Sigmoid colon (tissue), 6 donors: ENCODE measurements at regions not wholly inside any gene's neighbourhood (a gene's known extent, or its start where the extent isn't known, plus 50 kb on each side); places are given as distances from the start of the nearest gene placed in this dataset.

Source experiments
- DNase-seq: peaks from one replicate; pipeline ENCODE4 v3.0.0-alpha.2; 2019
- H3K27ac ChIP-seq, 4 donors: fragments of 200-600 bp; sonication (generic); one replicate each; pipeline ENCODE4 v1.5.1; 2016 to 2019; ENCODE audit warnings: mild to moderate bottlenecking in 1 of 4
- H3K27me3 ChIP-seq, 3 donors: fragments of 200-600 bp; sonication (generic); one replicate each; pipeline ENCODE4 v1.5.1; 2019; ENCODE audit warnings: mild to moderate bottlenecking in 1 of 3
- H3K36me3 ChIP-seq, 4 donors: fragments of 200-600 bp; sonication (generic); one replicate each; pipeline ENCODE4 v1.5.1; 2016 to 2019
- H3K4me1 ChIP-seq, 4 donors: fragments of 200-600 bp; sonication (generic); one replicate each; pipeline ENCODE4 v1.5.1; 2017 to 2019
- H3K4me3 ChIP-seq, 4 donors: fragments of 200-600 bp; sonication (generic); one replicate each; pipeline ENCODE4 v1.5.1; 2017 to 2019; ENCODE audit warnings: mild to moderate bottlenecking in 2 of 4, moderate library complexity in 1 of 4
- H3K9me3 ChIP-seq, 4 donors: fragments of 200-600 bp in 3 of 4; sonication (generic) in 3 of 4; one replicate each; pipeline versions ENCODE4 v1.5.1 to v1.6.1; 2013 to 2019
- CTCF ChIP-seq, 4 experiments: fragments of 450-650 bp in 3 of 4; fragments of 200-600 bp in 1 of 4; IDR thresholded peaks; one replicate each; pipeline ENCODE4 v1.5.1; 2016 to 2019; ENCODE audit warnings: antibody characterized with exemption in 4 of 4, mild to moderate bottlenecking in 3 of 4, moderate library complexity in 2 of 4
- EP300 ChIP-seq, 4 donors: sonication (generic); formaldehyde crosslinking; IDR thresholded peaks; one replicate each; pipeline ENCODE4 v1.6.1; 2017; ENCODE audit warnings: antibody characterized with exemption in 4 of 4
- POLR2A ChIP-seq, 2 donors: fragments of 450-650 bp; IDR thresholded peaks; one replicate each; pipeline ENCODE4 v1.6.1; 2016; ENCODE audit warnings: antibody characterized with exemption in 2 of 2, mild to moderate bottlenecking in 2 of 2, moderate library complexity in 2 of 2
- POLR2AphosphoS5 ChIP-seq, 4 donors: sonication (generic); formaldehyde crosslinking; IDR thresholded peaks; one replicate each; pipeline ENCODE4 v1.6.1; 2017; ENCODE audit warnings: antibody characterized with exemption in 4 of 4
- WGBS, 2 donors: extraction: QIAGEN DNeasy Blood & Tissue Kit; methylation state at CpG; one replicate each; pipeline ENCODE4 v1.1.7; 2013; 5-methylcytosine and 5-hydroxymethylcytosine counted together
- intact Hi-C: fragments of 100-400 bp; cut with DNase I; formaldehyde crosslinking; loops from one replicate; pipeline ENCODE4 v1.15.1; 2023
- donor health status: healthy with polysubstance abuse.
- donor health status: healthy.

GRCh38 chr1:192438737-192439136 lies 121.9 kb downstream of the RGS21 start:
- 45 to 70% methylated on average over 3 of the region's 3 CpGs for WGBS, 2 donors
- intact Hi-C loops, result no loop called here
- Histone ChIP-seq H3K27ac (no peak overlapping the region), H3K9me3 (no peaks in the 10 kb centered on the region), H3K4me1 (no peaks in the 10 kb centered on the region), H3K4me3 (no peak overlapping the region), H3K27me3 (no peaks in the 10 kb centered on the region), H3K36me3 (no peaks in the 10 kb centered on the region)
- DNase-seq, result no peak
- no peak for TF ChIP-seq CTCF (IDR thresholded peaks at IDR 0.05)
- TF ChIP-seq EP300 (IDR thresholded peaks at IDR 0.05), result no peak
- no peak for TF ChIP-seq POLR2A (IDR thresholded peaks at IDR 0.05)
- TF ChIP-seq POLR2AphosphoS5 (IDR thresholded peaks at IDR 0.05), result no peak

GRCh38 chr1:192439373-192440025 lies 122.7 kb downstream of the RGS21 start:
- Histone ChIP-seq H3K4me1 (no peaks in the 10 kb centered on the region), H3K27ac (no peak overlapping the region), H3K36me3 (no peaks in the 10 kb centered on the region), H3K9me3 (no peaks in the 10 kb centered on the region), H3K4me3 (no peak overlapping the region), H3K27me3 (no peaks in the 10 kb centered on the region)
- 67 to 76% methylated on average over 6 of the region's 6 CpGs for WGBS, 2 donors
- TF ChIP-seq POLR2AphosphoS5 (IDR thresholded peaks at IDR 0.05) (no peak), POLR2A (IDR thresholded peaks at IDR 0.05) (no peak), EP300 (IDR thresholded peaks at IDR 0.05) (no peak), CTCF (IDR thresholded peaks at IDR 0.05) (no peak)
- DNase-seq, result no peak
- intact Hi-C loops, result no loop called here

- no peak for DNase-seq
- Histone ChIP-seq H3K27me3 (no peaks in the 10 kb centered on the region), H3K9me3 (no peaks in the 10 kb centered on the region), H3K4me3 (no peak overlapping the region), H3K27ac (no peak overlapping the region), H3K36me3 (no peaks in the 10 kb centered on the region), H3K4me1 (no peaks in the 10 kb centered on the region)
- TF ChIP-seq POLR2AphosphoS5 (IDR thresholded peaks at IDR 0.05) (no peak), EP300 (IDR thresholded peaks at IDR 0.05) (no peak)
- 67 to 81% methylated on average over 3 of the region's 3 CpGs for WGBS, 2 donors
- intact Hi-C loops, result no loop called here
These were observed 124.7 kb downstream of the RGS21 start for GRCh38 chr1:192441492-192441891.

- DNase-seq, result no peak
- Histone ChIP-seq H3K27ac (no peak overlapping the region), H3K27me3 (no peaks in the 10 kb centered on the region), H3K4me3 (no peak overlapping the region), H3K36me3 (no peaks in the 10 kb centered on the region), H3K4me1 (no peaks in the 10 kb centered on the region), H3K9me3 (no peaks in the 10 kb centered on the region)
- TF ChIP-seq POLR2A (IDR thresholded peaks at IDR 0.05), result no peak
- TF ChIP-seq EP300 (IDR thresholded peaks at IDR 0.05), result no peak
- no peak for TF ChIP-seq POLR2AphosphoS5 (IDR thresholded peaks at IDR 0.05)
- no peak for TF ChIP-seq CTCF (IDR thresholded peaks at IDR 0.05)
- intact Hi-C loops, result no loop called here
- 49 to 61% methylated on average over 2 of the region's 2 CpGs for WGBS, 2 donors
These were observed 125.9 kb downstream of the RGS21 start for GRCh38 chr1:192442736-192443135.

- Histone ChIP-seq H3K4me3 (no peak overlapping the region), H3K36me3 (no peaks in the 10 kb centered on the region), H3K27me3 (no peaks in the 10 kb centered on the region), H3K27ac (no peak overlapping the region), H3K9me3 (no peaks in the 10 kb centered on the region), H3K4me1 (no peaks in the 10 kb centered on the region)
- intact Hi-C loops, result no loop called here
- TF ChIP-seq EP300 (IDR thresholded peaks at IDR 0.05) (no peak), POLR2AphosphoS5 (IDR thresholded peaks at IDR 0.05) (no peak), POLR2A (IDR thresholded peaks at IDR 0.05) (no peak), CTCF (IDR thresholded peaks at IDR 0.05) (no peak)
- DNase-seq, result no peak
These were observed 126.8 kb downstream of the RGS21 start for GRCh38 chr1:192443616-192444015.
